Common myeloid progenitor, CD34-positive (primary cell): ENCODE measurements at regions not wholly inside any gene's neighbourhood (a gene's known extent, or its start where the extent isn't known, plus 50 kb on each side); places are given as distances from the start of the nearest gene placed in this dataset.

Experiments used
- CTCF ChIA-PET: fragments of 350-600 bp; sonication (Branson Sonifier 250); formaldehyde crosslinking; loops from one replicate; lab custom pipeline; 2021; ENCODE audit warnings: antibody characterized with exemption; lab: Charles Lee
- POLR2A ChIA-PET: fragments of 350-600 bp; sonication (Branson Sonifier 250); formaldehyde crosslinking; loops from one replicate; lab custom pipeline; 2021; ENCODE audit warnings: antibody characterized with exemption; lab: Charles Lee
- DNase-seq, 3 donors: peaks; one replicate each; pipeline versions ENCODE4 v3.0.0 to v3.0.0-alpha.2; 2013
- H3K27ac ChIP-seq, 2 experiments: 1 replicate in 1 of 2; 2 replicates in 1 of 2; pipeline ENCODE4 v1.7.0; 2013; ENCODE audit warnings: inconsistent platforms in 2 of 2, low read length in 2 of 2, mild to moderate bottlenecking in 2 of 2, low read depth in 1 of 2, moderate library complexity in 1 of 2; ENCODE audit not compliant: severe bottlenecking in 2 of 2, insufficient read depth in 1 of 2, poor library complexity in 1 of 2
- H3K27me3 ChIP-seq, 5 experiments: replicated peaks in 2 of 5; 1 replicate in 3 of 5; 2 replicates in 2 of 5; pipeline versions ENCODE4 v1.6.1 to v1.7.0; 2013; ENCODE audit warnings: low read length in 4 of 5, mild to moderate bottlenecking in 2 of 5, moderate library complexity in 2 of 5, inconsistent platforms in 1 of 5; ENCODE audit not compliant: insufficient read depth in 5 of 5, control insufficient read depth in 4 of 5
- H3K36me3 ChIP-seq, 4 experiments: 1 replicate in 2 of 4; 2 replicates in 2 of 4; pipeline versions ENCODE4 v1.6.1 to v1.7.0; 2013; ENCODE audit warnings: low read length in 3 of 4, control low read depth in 1 of 4, mild to moderate bottlenecking in 1 of 4; ENCODE audit not compliant: control insufficient read depth in 4 of 4, insufficient read depth in 4 of 4
- H3K4me1 ChIP-seq, 4 experiments: 1 replicate in 3 of 4; 2 replicates in 1 of 4; pipeline versions ENCODE4 v1.6.1 to v1.7.1; 2013; ENCODE audit warnings: low read length in 3 of 4, mild to moderate bottlenecking in 3 of 4, control low read depth in 1 of 4, inconsistent platforms in 1 of 4, moderate library complexity in 1 of 4; ENCODE audit not compliant: control insufficient read depth in 4 of 4, insufficient read depth in 4 of 4; ENCODE audit errors: control extremely low read depth in 1 of 4
- H3K4me3 ChIP-seq, 7 experiments: 1 replicate in 4 of 7; 2 replicates in 3 of 7; pipeline versions ENCODE4 v1.5.1 to v1.7.0; 2013; ENCODE audit warnings: mild to moderate bottlenecking in 7 of 7, low read length in 6 of 7, moderate library complexity in 6 of 7, inconsistent platforms in 2 of 7, low read depth in 2 of 7, control low read depth in 1 of 7; ENCODE audit not compliant: insufficient read depth in 4 of 7, control insufficient read depth in 1 of 7; ENCODE audit errors: extremely low read depth in 1 of 7
- H3K9me3 ChIP-seq, 5 experiments: 1 replicate in 4 of 5; 2 replicates in 1 of 5; pipeline versions ENCODE4 v1.6.1 to v1.7.1; 2013; ENCODE audit warnings: low read length in 4 of 5, mild to moderate bottlenecking in 2 of 5, inconsistent platforms in 1 of 5, low read depth in 1 of 5, moderate library complexity in 1 of 5; ENCODE audit not compliant: control insufficient read depth in 4 of 5, insufficient read depth in 2 of 5; ENCODE audit errors: control extremely low read depth in 1 of 5
- WGBS: methylation state at CpG from one replicate; pipeline ENCODE4 v1.1.5; 2013; ENCODE audit not compliant: insufficient coverage; 5-methylcytosine and 5-hydroxymethylcytosine counted together

GRCh38 chr2:115904516-115904915 is 1462.1 kb downstream of the DPP10 start:
- Histone ChIP-seq H3K36me3 (no peaks in the 10 kb centered on the region), H3K4me3 (no peak overlapping the region), H3K27ac (no peak overlapping the region), H3K4me1 (no peaks in the 10 kb centered on the region), H3K27me3 (no peaks in the 10 kb centered on the region), H3K9me3 (no peaks in the 10 kb centered on the region)
- no CpG with 5 or more reads among the region's 1 CpG for WGBS
- POLR2A ChIA-PET, result no interaction called here
- CTCF ChIA-PET, result no interaction called here
- DNase-seq, result no peak

- 54% methylated on average over 2 of the region's 2 CpGs for WGBS
- ChIA-PET CTCF (no interaction called here), POLR2A (no interaction called here)
- Histone ChIP-seq H3K9me3 (no peaks in the 10 kb centered on the region), H3K36me3 (no peaks in the 10 kb centered on the region), H3K27ac (no peak overlapping the region), H3K4me3 (no peak overlapping the region), H3K27me3 (no peaks in the 10 kb centered on the region), H3K4me1 (no peaks in the 10 kb centered on the region)
- DNase-seq, result no peak
Observed at GRCh38 chr2:115908731-115909130, 1466.3 kb downstream of the DPP10 start.

DNA sequence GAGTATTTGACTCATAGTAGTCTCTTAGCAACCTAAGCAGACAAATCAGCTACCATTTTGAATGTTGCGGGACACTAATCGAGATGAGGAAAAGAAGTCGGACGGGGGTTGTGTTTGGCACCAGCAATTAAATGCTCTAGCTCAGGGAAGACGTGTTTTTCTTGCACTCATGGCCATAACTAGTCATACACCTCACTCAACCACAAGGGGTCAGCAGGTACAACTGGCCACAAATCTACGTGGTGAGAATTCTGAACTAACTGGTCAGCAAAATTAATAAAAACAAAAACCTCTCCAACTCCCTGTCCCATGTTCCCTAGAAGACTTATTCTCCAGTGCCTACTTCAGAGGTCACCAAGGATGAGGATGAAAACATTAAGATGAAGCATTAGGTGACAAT is 1467.8 kb downstream of the DPP10 start:
- H3K36me3 ChIP-seq, result no peaks in the 10 kb centered on the region
- no peak overlapping the region for H3K27ac ChIP-seq
- no peaks in the 10 kb centered on the region for H3K27me3 ChIP-seq
- POLR2A ChIA-PET, result no interaction called here
- H3K4me1 ChIP-seq, result no peaks in the 10 kb centered on the region
- 67% methylated on average over 3 of the region's 6 CpGs for WGBS
- CTCF ChIA-PET, result no interaction called here
- no peak for DNase-seq
- no peaks in the 10 kb centered on the region for H3K9me3 ChIP-seq
- H3K4me3 ChIP-seq, result no peak overlapping the region

DNA sequence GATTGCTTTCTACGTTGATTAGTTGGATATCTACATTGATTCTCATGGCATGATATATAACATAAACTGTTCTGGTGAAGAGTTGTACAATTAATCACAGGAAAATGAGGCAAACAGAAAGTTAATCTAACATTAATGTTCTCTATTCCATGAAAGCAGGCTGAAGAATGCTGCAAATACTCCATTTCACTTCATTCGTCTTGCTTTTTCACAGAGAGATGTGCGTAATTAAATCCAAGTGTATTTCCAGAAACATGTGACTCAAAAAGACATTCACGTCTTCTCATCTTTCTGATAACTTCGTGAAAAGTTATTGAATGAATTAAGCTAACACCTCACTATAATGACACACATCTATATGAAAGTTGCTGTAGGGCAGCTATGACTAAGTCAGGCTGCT is 1471.5 kb downstream of the DPP10 start:
- no peak overlapping the region for H3K27ac ChIP-seq
- H3K36me3 ChIP-seq, result no peaks in the 10 kb centered on the region
- DNase-seq, result no peak
- no peaks in the 10 kb centered on the region for H3K4me1 ChIP-seq
- no peaks in the 10 kb centered on the region for H3K27me3 ChIP-seq
- POLR2A ChIA-PET, result interaction anchor here (0.5 kb wide), 1 partner anchor 166 kb away, joined by 4 read pairs; no protein-coding TSS in a partner anchor
- 94% methylated on average over 4 of the region's 5 CpGs for WGBS
- no peaks in the 10 kb centered on the region for H3K9me3 ChIP-seq
- H3K4me3 ChIP-seq, result no peak overlapping the region
- CTCF ChIA-PET, result no interaction called here

DNA sequence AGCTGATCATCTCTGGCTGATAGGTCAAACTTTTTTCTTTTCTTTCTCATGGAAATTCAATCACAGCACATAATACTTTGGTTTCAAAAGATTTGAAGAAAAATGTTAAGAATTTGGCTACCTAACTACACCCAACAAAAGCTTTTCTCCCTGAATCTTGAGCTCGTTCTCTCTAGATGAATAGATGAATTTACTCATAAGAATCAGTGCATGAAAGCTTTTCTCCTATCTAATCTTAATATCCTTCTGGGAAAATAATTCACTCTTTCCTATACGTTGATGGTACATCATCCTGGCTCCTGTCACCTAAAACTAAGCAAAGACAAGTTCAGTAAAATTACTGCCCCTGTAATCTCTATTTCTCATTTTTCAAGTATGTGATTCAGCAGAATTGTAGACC is 1479.1 kb downstream of the DPP10 start:
- POLR2A ChIA-PET, result no interaction called here
- no peaks in the 10 kb centered on the region for H3K27me3 ChIP-seq
- no peaks in the 10 kb centered on the region for H3K9me3 ChIP-seq
- no peak overlapping the region for H3K27ac ChIP-seq
- DNase-seq, result no peak
- 71% methylated on average over 1 of the region's 2 CpGs for WGBS
- H3K4me1 ChIP-seq, result no peaks in the 10 kb centered on the region
- H3K4me3 ChIP-seq, result no peak overlapping the region
- H3K36me3 ChIP-seq, result no peaks in the 10 kb centered on the region
- CTCF ChIA-PET, result no interaction called here

DNA sequence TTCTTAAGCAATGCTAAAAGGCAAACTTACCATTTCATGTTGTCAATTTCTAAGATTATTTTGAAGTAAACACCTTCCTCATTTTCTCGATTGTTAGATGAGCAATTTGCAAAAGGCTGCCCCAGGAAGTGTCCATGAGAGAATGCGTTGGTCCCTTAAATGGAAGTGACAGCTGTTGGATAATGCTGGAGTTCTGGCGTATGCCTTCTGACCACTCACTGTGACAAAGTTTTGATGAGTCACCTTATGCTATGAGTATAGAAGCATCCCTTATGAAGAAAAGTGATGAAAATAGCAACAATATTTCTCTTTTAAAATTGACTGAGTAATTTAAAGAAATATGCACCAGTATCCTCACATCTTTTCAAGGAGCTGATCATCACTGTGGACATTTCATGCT is 1497.5 kb downstream of the DPP10 start:
- POLR2A ChIA-PET, result no interaction called here
- Histone ChIP-seq H3K36me3 (no peaks in the 10 kb centered on the region), H3K27ac (no peak overlapping the region), H3K4me3 (no peak overlapping the region), H3K9me3 (no peaks in the 10 kb centered on the region), H3K27me3 (no peaks in the 10 kb centered on the region), H3K4me1 (no peaks in the 10 kb centered on the region)
- WGBS, result 79% methylated on average over 2 of the region's 3 CpGs
- CTCF ChIA-PET, result no interaction called here
- DNase-seq, result no peak

DNA sequence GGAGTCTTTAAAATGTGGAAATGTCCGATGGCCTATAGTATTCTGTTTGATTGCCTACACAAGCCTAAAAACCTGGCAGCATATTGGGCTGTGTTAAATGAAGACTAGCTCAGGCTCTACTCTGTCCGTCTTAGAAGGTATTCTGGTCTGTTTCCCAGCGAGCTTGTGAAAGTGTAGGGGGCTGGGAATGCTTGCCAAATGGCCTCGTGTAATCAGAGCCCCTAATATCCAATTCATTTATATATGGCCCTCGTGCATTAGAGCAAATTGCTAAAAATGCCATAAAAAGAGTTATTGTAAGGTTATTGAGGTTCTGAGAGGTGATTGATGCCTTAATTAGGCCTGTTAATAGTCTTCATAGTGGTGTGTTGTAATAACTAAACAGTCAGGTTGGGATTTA is 1500.4 kb downstream of the DPP10 start:
- H3K4me3 ChIP-seq, result no peak overlapping the region
- ChIA-PET POLR2A (no interaction called here), CTCF (no interaction called here)
- no peaks in the 10 kb centered on the region for H3K4me1 ChIP-seq
- WGBS, result 100% methylated on average over 1 of the region's 5 CpGs
- H3K27me3 ChIP-seq, result no peaks in the 10 kb centered on the region
- H3K36me3 ChIP-seq, result no peaks in the 10 kb centered on the region
- H3K9me3 ChIP-seq, result no peaks in the 10 kb centered on the region
- no peak for DNase-seq
- no peak overlapping the region for H3K27ac ChIP-seq
